PC-3 (cell line): ENCODE measurements at regions not wholly inside any gene's neighbourhood (a gene's known extent, or its start where the extent isn't known, plus 50 kb on each side); places are given as distances from the start of the nearest gene placed in this dataset.

Experiments
- ATAC-seq: fragments of 200-7000 bp; cut with Tn5 transposase; 2 replicates; pipeline ENCODE4 v1.9.1; 2020; ENCODE audit warnings: mild to moderate bottlenecking, moderate library complexity
- BruUV-seq: library from RNA; stranded (reverse); fragments of 400-500 nt; replicated peaks from 2 replicates; lab custom pipeline; 2021; lab: Mats Ljungman, UMichigan
- CTCF ChIA-PET: fragments of 300-600 bp; sonication (Branson Sonifier 250); formaldehyde crosslinking; loops from one replicate; lab custom pipeline; 2022; ENCODE audit warnings: antibody characterized with exemption; lab: Charles Lee
- POLR2A ChIA-PET: fragments of 300-600 bp; sonication (Branson Sonifier 250); formaldehyde crosslinking; loops from one replicate; lab custom pipeline; 2022; ENCODE audit warnings: antibody characterized with exemption; ENCODE audit not compliant: unreplicated experiment; lab: Charles Lee
- DNase-seq: peaks from one replicate; pipeline ENCODE4 v3.0.0-alpha.2; 2015
- H2AFZ ChIP-seq: fragments of 300-600 bp; sonication (generic); 2 replicates; pipeline ENCODE4 v1.6.0; 2016; ENCODE audit warnings: antibody characterized with exemption, low read length
- H3F3A ChIP-seq: fragments of 300-600 bp; sonication (generic); one replicate; pipeline ENCODE4 v1.6.0; 2017; ENCODE audit warnings: antibody characterized with exemption, low read length, control low read depth, mild to moderate bottlenecking; ENCODE audit not compliant: unreplicated experiment
- H3K27ac ChIP-seq: fragments of 300-600 bp; sonication (generic); 2 replicates; pipeline ENCODE4 v1.5.1; 2016; ENCODE audit warnings: mild to moderate bottlenecking, low read length
- H3K27me3 ChIP-seq: fragments of 300-600 bp; sonication (generic); 2 replicates; pipeline ENCODE4 v1.6.1; 2016; ENCODE audit warnings: low read length, mixed read lengths
- H3K36me3 ChIP-seq: fragments of 300-600 bp; sonication (generic); 2 replicates; pipeline ENCODE4 v1.6.1; 2016; ENCODE audit warnings: low read depth, mixed run types, low read length, mixed read lengths
- H3K4me1 ChIP-seq: fragments of 300-600 bp; sonication (generic); 2 replicates; pipeline ENCODE4 v1.5.1; 2016; ENCODE audit warnings: low read length; ENCODE audit not compliant: insufficient read depth
- H3K4me2 ChIP-seq: fragments of 300-600 bp; sonication (generic); 2 replicates; pipeline ENCODE4 v1.6.0; 2016; ENCODE audit warnings: low read length
- H3K4me3 ChIP-seq: fragments of 300-600 bp; sonication (generic); 2 replicates; pipeline ENCODE4 v1.5.1; 2016; ENCODE audit warnings: mild to moderate bottlenecking, low read length, mixed read lengths
- H3K79me2 ChIP-seq: fragments of 300-600 bp; sonication (generic); 2 replicates; pipeline ENCODE4 v1.6.1; 2017; ENCODE audit warnings: low read length, mixed read lengths
- H3K9ac ChIP-seq: fragments of 300-600 bp; sonication (generic); 2 replicates; pipeline ENCODE4 v1.6.0; 2016; ENCODE audit warnings: mild to moderate bottlenecking, low read length
- H3K9me2 ChIP-seq: fragments of 300-600 bp; sonication (generic); replicated peaks from 2 replicates; pipeline ENCODE4 v1.6.1; 2016; ENCODE audit warnings: mixed run types, low read length, mixed read lengths
- H3K9me3 ChIP-seq: fragments of 300-600 bp; sonication (generic); 2 replicates; pipeline ENCODE4 v1.6.1; 2016; ENCODE audit warnings: low read length, mixed read lengths
- H4K20me1 ChIP-seq: fragments of 300-600 bp; sonication (generic); 2 replicates; pipeline ENCODE4 v1.6.1; 2016; ENCODE audit warnings: low read length, mixed read lengths
- EZH2 ChIP-seq: fragments of 300-600 bp; sonication (generic); IDR thresholded peaks from one replicate; pipeline ENCODE4 v1.6.1; 2017; ENCODE audit warnings: antibody characterized with exemption, mild to moderate bottlenecking, low read length; ENCODE audit not compliant: unreplicated experiment
- EZH2phosphoT487 ChIP-seq: fragments of 300-600 bp; sonication (generic); IDR thresholded peaks from 2 replicates; pipeline ENCODE4 v1.6.1; 2018; ENCODE audit warnings: mild to moderate bottlenecking, antibody characterized with exemption, low read length, borderline replicate concordance
- intact Hi-C: fragments of 100-400 bp; cut with micrococcal nuclease; formaldehyde crosslinking; loops from 2 replicates; pipeline ENCODE4 v1.9.0; 2023
- TF ChIP-seq, protein P1 (sequence below): fragments of 300-600 bp; sonication (generic); conservative IDR thresholded peaks from 2 replicates; pipeline ENCODE4 v1.5.1; 2017; ENCODE audit warnings: antibody characterized with exemption, low read depth, mild to moderate bottlenecking, low read length

DNA sequence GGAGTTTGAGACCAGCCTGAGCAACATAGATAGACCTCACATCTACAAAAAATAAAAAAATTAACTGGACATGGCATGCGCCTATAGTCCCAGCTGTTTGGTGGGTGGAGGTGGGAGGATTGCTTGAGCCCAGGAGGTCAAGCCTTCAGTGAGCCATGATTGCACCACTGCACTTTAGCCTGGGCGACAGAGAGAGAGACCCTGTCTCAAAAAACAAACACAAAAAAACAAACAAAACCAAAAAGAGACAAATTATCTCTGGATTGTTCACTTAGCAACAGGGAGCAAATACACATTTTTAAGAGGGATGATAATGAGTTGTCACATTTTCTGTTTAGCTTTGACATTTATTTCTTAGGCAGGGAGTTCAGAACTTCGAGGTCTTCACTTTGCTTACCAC lies 155.4 kb downstream of the CEP135 start:
- ATAC-seq = no peak

DNA sequence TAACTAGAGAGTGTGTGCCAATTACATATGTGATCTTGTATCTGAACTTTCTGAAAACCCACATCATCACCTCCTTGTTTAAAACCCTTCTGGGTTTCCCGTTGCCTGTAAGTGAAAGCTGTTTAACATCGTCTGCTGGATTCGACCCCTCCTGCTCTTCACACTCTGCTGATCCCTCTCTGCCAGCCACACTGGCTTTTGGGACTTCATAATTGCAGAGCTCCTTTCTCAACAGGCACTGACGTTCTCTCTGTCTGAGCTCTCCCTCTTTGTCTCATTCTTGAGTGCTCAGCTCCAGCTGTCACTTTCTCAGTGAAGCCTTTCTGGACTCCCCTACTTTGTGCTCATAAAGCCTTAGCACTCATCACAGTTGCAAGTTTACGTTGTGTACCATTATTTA lies 153.9 kb downstream of the CEP135 start:
- no peaks in the 10 kb centered on the region for H4K20me1 ChIP-seq
- ATAC-seq (no peak), DNase-seq (no peak)
- no peak overlapping the region for H2AFZ ChIP-seq
- H3K9me3 ChIP-seq = no peaks in the 10 kb centered on the region
- no peak overlapping the region for H3K4me3 ChIP-seq
- CTCF ChIA-PET = no interaction called here
- H3K9me2 ChIP-seq = no peaks in the 10 kb centered on the region
- no peaks in the 10 kb centered on the region for H3K36me3 ChIP-seq
- POLR2A ChIA-PET = no interaction called here
- H3K4me1 ChIP-seq = no peaks in the 10 kb centered on the region
- TF ChIP-seq, protein P1, sequence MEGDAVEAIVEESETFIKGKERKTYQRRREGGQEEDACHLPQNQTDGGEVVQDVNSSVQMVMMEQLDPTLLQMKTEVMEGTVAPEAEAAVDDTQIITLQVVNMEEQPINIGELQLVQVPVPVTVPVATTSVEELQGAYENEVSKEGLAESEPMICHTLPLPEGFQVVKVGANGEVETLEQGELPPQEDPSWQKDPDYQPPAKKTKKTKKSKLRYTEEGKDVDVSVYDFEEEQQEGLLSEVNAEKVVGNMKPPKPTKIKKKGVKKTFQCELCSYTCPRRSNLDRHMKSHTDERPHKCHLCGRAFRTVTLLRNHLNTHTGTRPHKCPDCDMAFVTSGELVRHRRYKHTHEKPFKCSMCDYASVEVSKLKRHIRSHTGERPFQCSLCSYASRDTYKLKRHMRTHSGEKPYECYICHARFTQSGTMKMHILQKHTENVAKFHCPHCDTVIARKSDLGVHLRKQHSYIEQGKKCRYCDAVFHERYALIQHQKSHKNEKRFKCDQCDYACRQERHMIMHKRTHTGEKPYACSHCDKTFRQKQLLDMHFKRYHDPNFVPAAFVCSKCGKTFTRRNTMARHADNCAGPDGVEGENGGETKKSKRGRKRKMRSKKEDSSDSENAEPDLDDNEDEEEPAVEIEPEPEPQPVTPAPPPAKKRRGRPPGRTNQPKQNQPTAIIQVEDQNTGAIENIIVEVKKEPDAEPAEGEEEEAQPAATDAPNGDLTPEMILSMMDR = no peak
- TF ChIP-seq EZH2phosphoT487 (no peak), EZH2 (no peak)
- H3K27me3 ChIP-seq = peaks cover 18% of the 10 kb centered on the region
- no peak overlapping the region for H3K27ac ChIP-seq
- no peak overlapping the region for H3K4me2 ChIP-seq
- no peak overlapping the region for H3K9ac ChIP-seq
- intact Hi-C loops = no loop called here
- no peaks in the 10 kb centered on the region for H3F3A ChIP-seq
- H3K79me2 ChIP-seq = no peaks in the 10 kb centered on the region
- no TSS peak for BruUV-seq

More for the DNA sequence above, 155.4 kb downstream of the CEP135 start:
- Histone ChIP-seq H2AFZ (no peak overlapping the region), H3K79me2 (no peaks in the 10 kb centered on the region), H3F3A (no peaks in the 10 kb centered on the region), H3K27me3 (peaks cover 18% of the 10 kb centered on the region), H4K20me1 (no peaks in the 10 kb centered on the region), H3K9me3 (no peaks in the 10 kb centered on the region), H3K9me2 (no peaks in the 10 kb centered on the region), H3K9ac (no peak overlapping the region), H3K27ac (no peak overlapping the region), H3K4me1 (no peaks in the 10 kb centered on the region), H3K4me2 (no peak overlapping the region), H3K36me3 (no peaks in the 10 kb centered on the region), H3K4me3 (no peak overlapping the region)
- TF ChIP-seq EZH2 (no peak), EZH2phosphoT487 (no peak)
- TF ChIP-seq, protein P1 = no peak
- intact Hi-C loops = no loop called here
- POLR2A ChIA-PET = no interaction called here
- CTCF ChIA-PET = no interaction called here
- no peak for DNase-seq
- BruUV-seq = no TSS peak

- no peaks in the 10 kb centered on the region for H3K9me2 ChIP-seq
- no peak overlapping the region for H3K27ac ChIP-seq
- H3K36me3 ChIP-seq = no peaks in the 10 kb centered on the region
- H4K20me1 ChIP-seq = no peaks in the 10 kb centered on the region
- no TSS peak for BruUV-seq
- peaks cover 18% of the 10 kb centered on the region for H3K27me3 ChIP-seq
- H3K4me3 ChIP-seq = no peak overlapping the region
- H2AFZ ChIP-seq = no peak overlapping the region
- no peaks in the 10 kb centered on the region for H3F3A ChIP-seq
- no peaks in the 10 kb centered on the region for H3K79me2 ChIP-seq
- DNase-seq (peak; percentile 51), ATAC-seq (peak; percentile 33; the same call in 1 of the 2 replicates)
- H3K9me3 ChIP-seq = no peaks in the 10 kb centered on the region
- TF ChIP-seq EZH2 (no peak), EZH2phosphoT487 (no peak)
- TF ChIP-seq, protein P1 = no peak
- intact Hi-C loops = no loop called here
- H3K4me1 ChIP-seq = no peaks in the 10 kb centered on the region
- ChIA-PET POLR2A (no interaction called here), CTCF (no interaction called here)
- H3K4me2 ChIP-seq = no peak overlapping the region
- no peak overlapping the region for H3K9ac ChIP-seq
Observed at GRCh38 chr4:56099378-56099786, 150.6 kb downstream of the CEP135 start.
